Left lung (tissue), 4 donors: ENCODE measurements at regions not wholly inside any gene's neighbourhood (a gene's known extent, or its start where the extent isn't known, plus 50 kb on each side); places are given as distances from the start of the nearest gene placed in this dataset.

Experiments
- ATAC-seq: fragments of 200-7000 bp; cut with Tn5 transposase; one replicate; pipeline ENCODE4 v1.9.1; 2020; ENCODE audit warnings: moderate library complexity
- DNase-seq, 4 donors: peaks; one replicate each; pipeline ENCODE4 v3.0.0-alpha.2; 2013 to 2020
- H3K27ac ChIP-seq, 2 donors: fragments of 200-600 bp; sonication (generic) in 1 of 2; one replicate each; pipeline versions ENCODE4 v1.5.0 to v1.8.0; 2020 to 2021
- H3K27me3 ChIP-seq, 2 donors: fragments of 200-600 bp; sonication (generic) in 1 of 2; one replicate each; pipeline versions ENCODE4 v1.5.0 to v1.8.0; 2020 to 2021
- H3K36me3 ChIP-seq, 2 donors: fragments of 200-600 bp; sonication (generic) in 1 of 2; one replicate each; pipeline versions ENCODE4 v1.5.0 to v1.8.0; 2020 to 2021
- H3K4me1 ChIP-seq, 2 donors: fragments of 200-600 bp; one replicate each; pipeline ENCODE4 v1.8.0; 2021
- H3K4me3 ChIP-seq, 2 donors: fragments of 200-600 bp; sonication (generic) in 1 of 2; one replicate each; pipeline versions ENCODE4 v1.5.0 to v1.8.0; 2020 to 2021; ENCODE audit warnings: mild to moderate bottlenecking in 1 of 2
- H3K9me3 ChIP-seq, 2 donors: fragments of 200-600 bp; sonication (generic) in 1 of 2; one replicate each; pipeline versions ENCODE4 v1.5.0 to v1.8.0; 2020 to 2021
- intact Hi-C, 2 donors: fragments of 100-400 bp; cut with DNase I; formaldehyde crosslinking; loops; one replicate each; pipeline versions ENCODE4 v1.11.2 to v1.14.2; 2022
- TF ChIP-seq, protein P1 (sequence below), 2 donors: fragments of 200-600 bp; sonication (generic) in 1 of 2; IDR thresholded peaks; one replicate each; pipeline versions ENCODE4 v1.5.0 to v1.8.0; 2021; ENCODE audit warnings: antibody characterized with exemption in 2 of 2
- donor health status: DM: no; HTN: yes; CAD: no.
- donor health status: DM: no; HTN: no; CAD: no.

DNA sequence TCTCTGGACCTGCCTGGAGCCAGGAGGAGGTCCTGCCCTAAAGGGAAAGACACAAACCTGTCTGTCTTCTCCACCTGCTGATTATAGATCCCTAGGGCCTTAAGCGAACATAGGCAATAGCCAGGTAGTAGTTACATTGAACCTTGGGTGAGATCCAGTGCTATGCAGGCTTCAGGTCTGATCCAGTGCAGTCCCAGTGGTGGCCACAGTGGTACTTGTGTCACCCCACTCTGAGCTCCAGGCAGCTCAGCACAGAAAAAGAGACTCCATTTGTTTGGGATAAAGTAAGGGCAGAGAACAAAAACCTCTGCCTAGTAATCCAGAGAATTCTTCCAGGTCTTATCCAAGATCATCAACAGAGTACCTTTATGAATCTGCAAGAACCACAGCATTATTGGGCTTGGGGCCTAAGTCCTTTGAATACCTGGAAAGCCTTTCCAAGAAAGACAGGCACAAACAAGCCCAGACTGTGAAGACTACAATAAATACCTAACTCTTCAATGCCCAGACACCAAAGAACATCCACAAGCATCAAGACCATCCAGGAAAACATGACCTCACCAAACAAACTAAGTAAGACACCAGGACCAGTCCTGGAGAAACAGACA, 60.4 kb upstream of the KTN1 start:
- H3K4me3 ChIP-seq = no peak overlapping the region
- intact Hi-C loops = no loop called here
- no peaks in the 10 kb centered on the region for H3K36me3 ChIP-seq
- DNase-seq = no peak
- H3K27me3 ChIP-seq = no peaks in the 10 kb centered on the region
- TF ChIP-seq, protein P1, sequence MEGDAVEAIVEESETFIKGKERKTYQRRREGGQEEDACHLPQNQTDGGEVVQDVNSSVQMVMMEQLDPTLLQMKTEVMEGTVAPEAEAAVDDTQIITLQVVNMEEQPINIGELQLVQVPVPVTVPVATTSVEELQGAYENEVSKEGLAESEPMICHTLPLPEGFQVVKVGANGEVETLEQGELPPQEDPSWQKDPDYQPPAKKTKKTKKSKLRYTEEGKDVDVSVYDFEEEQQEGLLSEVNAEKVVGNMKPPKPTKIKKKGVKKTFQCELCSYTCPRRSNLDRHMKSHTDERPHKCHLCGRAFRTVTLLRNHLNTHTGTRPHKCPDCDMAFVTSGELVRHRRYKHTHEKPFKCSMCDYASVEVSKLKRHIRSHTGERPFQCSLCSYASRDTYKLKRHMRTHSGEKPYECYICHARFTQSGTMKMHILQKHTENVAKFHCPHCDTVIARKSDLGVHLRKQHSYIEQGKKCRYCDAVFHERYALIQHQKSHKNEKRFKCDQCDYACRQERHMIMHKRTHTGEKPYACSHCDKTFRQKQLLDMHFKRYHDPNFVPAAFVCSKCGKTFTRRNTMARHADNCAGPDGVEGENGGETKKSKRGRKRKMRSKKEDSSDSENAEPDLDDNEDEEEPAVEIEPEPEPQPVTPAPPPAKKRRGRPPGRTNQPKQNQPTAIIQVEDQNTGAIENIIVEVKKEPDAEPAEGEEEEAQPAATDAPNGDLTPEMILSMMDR (IDR thresholded peaks at IDR 0.05) = no peak
- no peak for ATAC-seq
- H3K4me1 ChIP-seq = no peaks in the 10 kb centered on the region
- H3K9me3 ChIP-seq = peaks cover 0 to 8% of the 10 kb centered on the region in 2 donors
- H3K27ac ChIP-seq = no peak overlapping the region

DNA sequence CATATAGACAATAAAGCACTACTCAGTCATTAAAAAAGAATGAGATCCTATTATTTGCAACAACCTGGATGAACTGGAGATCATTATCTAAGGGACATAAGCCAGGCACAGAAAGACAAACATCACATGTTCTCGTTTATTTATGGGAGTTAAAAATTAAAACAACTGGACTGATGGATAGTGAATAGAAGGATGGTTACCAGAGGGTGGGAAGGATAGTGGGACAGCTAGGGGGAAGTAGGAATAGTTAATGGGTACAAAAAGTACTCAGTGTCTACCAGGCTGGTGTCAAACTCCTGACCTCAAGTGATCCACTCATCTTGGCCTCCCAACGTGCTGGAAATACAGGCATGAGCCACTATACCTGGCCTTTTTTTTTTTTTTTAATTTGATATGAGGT, 56.7 kb upstream of the KTN1 start:
- Histone ChIP-seq H3K27me3 (no peaks in the 10 kb centered on the region), H3K27ac (no peak overlapping the region), H3K4me3 (no peak overlapping the region), H3K9me3 (peaks cover 0 to 8% of the 10 kb centered on the region in 2 donors), H3K4me1 (no peaks in the 10 kb centered on the region), H3K36me3 (no peaks in the 10 kb centered on the region)
- intact Hi-C loops = no loop called here
- TF ChIP-seq, protein P1 (IDR thresholded peaks at IDR 0.05) = no peak
- DNase-seq (no peak), ATAC-seq (no peak)
